GM18868 (cell line): ENCODE measurements at regions not wholly inside any gene's neighbourhood (a gene's known extent, or its start where the extent isn't known, plus 50 kb on each side); places are given as distances from the start of the nearest gene placed in this dataset.
"Not testable (repeated sequence)": the region's sequence is repeated elsewhere in the genome, so short reads cannot be mapped to it uniquely, and the experiment has no call there.

Experiments
- ATAC-seq: cut with Tn5 transposase; IDR thresholded peaks from one replicate; pipeline ENCODE4 v1.9.1; 2021; ENCODE audit warnings: mild to moderate bottlenecking, moderate library complexity; ENCODE audit not compliant: unreplicated experiment

- ATAC-seq, result not testable (repeated sequence)
These were observed 88.8 kb downstream of the KCNJ18 start for GRCh38 chr17:21780919-21781665.

DNA sequence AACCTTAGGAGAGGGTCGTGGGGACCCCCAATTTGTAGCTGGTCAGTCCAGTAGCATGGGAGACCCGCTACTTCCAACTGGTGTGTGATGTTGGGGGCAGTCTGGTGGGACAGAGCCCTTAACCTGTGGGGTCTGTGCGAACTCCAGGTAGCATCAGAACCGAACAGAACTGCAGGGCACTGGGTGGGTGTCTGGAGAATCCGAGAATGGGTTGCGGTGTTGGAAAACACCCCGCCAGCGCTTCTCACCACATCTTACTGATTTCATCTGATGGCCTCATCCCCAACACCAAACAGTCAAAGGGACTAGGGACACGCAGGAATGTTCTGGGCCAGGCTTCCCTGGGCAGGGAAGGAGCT lies 89.3 kb downstream of the KCNJ18 start:
- ATAC-seq, result not testable (repeated sequence)

DNA sequence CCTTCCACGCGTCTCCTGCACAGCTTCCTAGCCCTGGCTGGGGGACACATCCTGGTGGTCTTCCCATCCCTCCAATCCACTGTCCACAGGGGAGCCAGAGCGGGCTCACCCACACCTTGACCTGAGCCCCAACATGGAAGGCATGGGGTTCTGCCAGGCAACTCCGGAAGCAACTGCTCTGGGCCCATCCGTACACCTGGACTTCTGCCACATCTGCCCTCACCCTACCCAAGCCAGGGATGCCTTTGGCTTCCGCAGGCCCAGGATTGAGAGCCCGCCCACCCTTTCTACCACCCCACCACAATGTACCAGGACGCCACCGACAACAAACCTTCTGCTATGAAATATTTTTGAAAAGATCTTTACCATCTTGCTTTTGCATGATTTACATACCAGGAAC lies 89.8 kb downstream of the KCNJ18 start:
- ATAC-seq, result not testable (repeated sequence)

GRCh38 chr17:21782604-21783003 lies 90.3 kb downstream of the KCNJ18 start:
- ATAC-seq, result not testable (repeated sequence)

DNA sequence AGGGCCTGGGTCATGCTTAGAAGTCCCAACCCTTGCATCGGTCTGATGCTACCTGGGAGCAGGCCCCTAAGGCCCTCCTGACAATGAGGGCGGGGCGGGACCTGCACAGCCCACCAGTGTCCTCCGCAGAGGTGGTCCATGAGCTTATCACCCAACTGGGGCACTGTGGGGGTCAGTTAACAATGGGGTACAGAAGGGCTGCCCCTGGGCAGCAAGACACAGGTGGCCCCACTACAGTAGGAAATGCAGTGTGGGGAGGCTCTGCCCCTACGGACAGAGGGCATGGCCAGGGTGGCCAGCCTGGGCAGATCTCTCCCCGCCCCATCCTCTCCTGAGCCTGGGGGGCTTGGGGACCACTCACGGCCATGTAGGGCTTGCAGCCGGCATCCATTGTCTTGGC lies 90.7 kb downstream of the KCNJ18 start:
- ATAC-seq, result not testable (repeated sequence)

DNA sequence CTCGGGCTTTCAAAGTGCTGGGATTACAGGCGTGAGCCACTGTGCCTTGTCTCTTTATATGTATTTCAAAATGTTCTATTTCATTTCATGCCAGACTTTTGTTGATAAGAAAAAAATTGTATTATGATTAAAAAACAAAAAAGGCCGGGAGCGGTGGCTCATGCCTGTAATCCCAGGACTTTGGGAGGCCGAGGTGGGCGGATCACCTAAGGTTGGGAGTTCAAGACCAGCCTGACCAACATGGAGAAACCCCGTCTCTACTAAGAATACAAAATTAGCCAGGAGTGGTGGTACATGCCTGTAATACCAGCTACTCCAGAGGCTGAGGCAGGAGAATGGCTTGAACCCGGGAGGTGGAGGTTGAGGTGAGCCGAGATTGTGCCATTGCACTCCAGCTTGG lies 121.9 kb downstream of the KCNJ18 start:
- not testable (repeated sequence) for ATAC-seq

DNA sequence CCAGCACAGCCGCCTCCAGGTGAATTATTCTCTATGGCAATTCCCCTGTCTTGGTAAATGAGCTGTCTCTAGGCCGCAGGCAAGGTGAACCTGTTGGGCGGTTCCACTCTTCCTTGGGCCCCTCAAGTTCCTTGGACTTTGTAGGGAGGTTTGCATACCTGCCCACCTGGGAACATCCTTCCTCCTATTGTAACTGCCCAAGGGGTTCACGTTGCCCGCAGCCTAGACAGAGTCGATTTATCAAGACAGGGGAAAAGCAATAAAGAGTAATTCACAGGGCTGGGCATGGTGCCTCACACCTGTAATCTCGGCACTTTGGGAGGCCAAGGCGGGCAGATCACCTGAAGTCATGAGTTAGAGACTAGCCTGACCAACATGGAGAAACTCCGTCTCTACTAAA lies 122.5 kb downstream of the KCNJ18 start:
- ATAC-seq, result no peak

DNA sequence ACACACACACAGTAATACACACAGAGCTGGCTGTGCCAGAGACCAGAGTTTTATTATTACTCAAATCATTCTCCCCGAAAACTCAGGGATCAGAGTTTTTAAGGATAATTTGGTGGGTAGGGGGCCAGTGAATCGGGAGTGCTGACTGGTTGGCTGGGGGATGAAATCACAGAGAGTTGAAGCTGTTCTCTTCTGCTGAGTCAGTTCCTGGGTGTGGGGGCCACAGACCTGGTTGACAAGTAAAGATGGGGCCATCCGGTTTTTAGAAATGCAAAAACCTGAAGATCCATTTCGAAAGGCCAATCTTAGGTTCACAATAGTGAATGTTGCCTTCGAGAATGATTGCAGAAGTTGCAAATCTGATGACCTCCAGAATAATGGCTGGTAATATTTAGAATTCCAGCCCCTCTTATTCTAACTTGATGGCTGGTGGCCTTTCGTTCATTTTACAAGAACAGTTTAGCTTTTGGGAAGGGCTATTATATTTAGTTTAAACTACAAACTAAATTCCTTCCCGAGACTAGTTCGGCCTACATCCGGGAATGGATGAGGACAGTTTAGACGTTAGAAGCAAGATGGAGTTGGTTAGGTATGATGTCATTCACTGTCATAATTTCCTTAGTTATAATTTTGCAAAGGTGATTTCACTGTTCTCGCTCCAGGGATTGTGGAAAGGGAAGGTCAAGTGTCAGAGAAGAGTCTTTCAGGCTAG lies 123.2 kb downstream of the KCNJ18 start:
- no peak for ATAC-seq

GRCh38 chr17:21816592-21817567 lies 124.6 kb downstream of the KCNJ18 start:
- ATAC-seq, result no peak

DNA sequence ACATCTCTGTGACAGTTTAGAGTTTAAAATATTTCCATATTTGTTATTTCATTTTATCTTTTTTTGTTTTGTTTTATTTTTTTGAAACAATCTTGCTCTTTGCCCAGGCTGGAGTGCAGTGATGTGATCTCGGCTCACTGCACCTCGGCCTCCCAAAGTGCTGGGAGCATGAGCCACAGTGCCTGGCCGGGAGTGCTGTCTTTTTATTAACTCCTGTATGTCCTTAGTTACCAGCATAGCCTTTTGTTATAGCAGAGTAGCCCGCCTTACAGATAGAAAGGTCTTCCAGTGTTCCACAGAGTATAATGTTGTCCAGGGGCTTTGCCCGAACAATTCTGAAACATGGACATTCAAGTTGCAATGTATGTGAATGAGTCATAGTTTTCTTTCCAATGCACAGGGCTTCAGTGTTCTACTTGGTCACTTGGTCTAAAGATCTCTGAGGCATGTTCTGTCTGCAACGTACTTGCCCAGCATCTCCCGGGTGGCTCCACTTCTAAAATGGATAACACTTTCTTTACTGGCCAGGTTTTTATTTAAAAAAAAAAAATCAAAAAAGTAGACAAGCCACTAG lies 125.6 kb downstream of the KCNJ18 start:
- no peak for ATAC-seq

- ATAC-seq, result no peak
These were observed 130.8 kb downstream of the KCNJ18 start for GRCh38 chr17:21823090-21823489.

DNA sequence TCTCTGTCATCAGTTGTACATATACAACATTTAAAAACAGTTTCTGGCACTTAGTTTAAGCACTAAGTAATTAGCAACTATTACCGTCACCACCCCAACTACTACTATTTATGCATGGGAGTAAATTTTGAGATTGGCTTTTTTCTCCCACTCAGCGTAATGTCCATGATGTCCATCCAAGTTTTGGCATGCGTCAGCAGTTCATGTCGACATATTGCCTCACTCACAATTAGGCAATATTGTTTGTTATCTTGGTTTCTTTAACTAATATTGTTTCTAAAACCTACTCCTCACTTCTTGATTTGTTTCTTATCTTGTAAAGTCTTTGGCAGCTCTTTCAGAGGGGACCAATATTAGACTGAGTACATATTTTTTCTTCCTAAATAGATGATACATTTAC lies 131.3 kb downstream of the KCNJ18 start:
- ATAC-seq, result no peak

- no peak for ATAC-seq
These were observed 149.5 kb downstream of the KCNJ18 start for GRCh38 chr17:21841839-21842238.

DNA sequence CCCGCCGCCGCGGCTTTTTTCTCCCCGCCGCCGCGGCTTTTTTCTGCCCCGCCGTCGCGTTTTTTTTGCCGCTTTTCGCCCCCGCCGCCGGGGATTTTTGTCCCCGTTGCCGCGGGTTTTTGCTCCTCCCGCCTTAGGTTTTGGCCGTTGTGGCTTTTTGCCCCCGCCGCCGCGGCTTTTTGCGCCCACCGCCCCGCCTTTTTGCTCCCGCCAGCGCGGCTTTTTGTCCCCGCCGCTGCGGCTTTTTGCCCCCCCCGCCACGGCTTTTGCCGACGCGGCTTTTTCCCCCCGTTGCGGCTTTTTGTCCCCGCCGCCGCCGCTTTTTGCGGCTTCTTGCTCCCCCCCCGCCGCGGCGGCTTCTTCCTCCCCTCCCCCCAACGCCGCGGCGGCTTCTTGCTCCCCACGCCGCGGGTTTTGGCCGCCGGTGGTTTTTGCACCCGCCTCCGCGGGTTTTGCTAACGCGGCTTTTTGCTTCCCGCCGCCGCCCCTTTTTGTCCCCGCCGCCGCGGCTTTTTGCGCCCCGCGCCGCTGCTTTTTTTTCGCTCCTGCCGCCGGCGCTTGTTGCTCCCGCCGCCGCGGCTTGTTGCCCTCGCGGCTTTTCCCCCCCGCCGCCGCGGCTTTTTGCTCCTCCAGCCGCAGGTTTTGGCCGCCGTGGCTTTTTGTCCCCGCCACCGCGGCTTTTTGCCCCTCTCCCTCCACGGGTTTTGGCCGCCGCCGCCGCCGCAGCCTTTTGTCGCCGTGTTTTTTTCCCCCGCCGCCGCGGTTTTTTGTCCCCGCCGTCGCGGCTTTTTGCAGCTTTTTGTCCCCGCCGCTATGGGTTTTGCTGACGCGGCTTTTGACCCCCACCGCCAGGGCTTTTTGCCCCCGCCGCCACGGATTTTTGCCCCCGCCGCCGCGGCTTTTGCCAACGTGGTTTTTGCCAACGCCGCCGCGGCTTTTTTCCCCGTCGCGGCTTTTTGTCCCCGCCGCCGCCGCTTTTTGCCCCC lies 150.3 kb downstream of the KCNJ18 start:
- ATAC-seq, result no peak

DNA sequence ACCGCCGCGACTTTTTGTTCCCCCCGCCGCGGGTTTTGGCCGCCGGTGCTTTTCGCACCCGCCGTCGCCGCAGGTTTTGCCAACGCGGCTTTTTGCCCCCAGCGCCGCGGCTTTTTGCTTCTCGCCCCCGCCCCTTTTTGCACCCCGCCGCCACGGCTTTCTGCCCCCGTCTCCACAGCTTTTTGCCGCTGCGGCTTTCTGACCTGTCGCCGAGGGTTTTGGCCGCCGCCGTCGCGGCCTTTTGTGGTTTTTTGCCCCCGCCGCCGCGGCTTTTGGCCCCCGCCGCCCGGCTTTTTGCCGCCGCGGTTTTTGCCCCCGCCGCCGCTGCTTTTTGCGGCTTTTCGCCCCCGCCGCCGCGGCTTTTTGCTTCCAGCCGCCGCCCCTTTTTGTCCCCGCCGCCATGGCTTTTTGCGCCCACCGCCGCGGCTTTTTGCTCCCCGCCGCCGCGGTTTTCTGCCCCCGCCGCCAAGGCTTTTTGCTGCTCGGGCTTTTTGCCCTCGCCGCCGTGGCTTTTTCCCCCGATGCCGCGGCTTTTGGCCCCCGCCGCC lies 151.1 kb downstream of the KCNJ18 start:
- no peak for ATAC-seq

- ATAC-seq, result no peak
These were observed 151.7 kb downstream of the KCNJ18 start for GRCh38 chr17:21843951-21844590.

DNA sequence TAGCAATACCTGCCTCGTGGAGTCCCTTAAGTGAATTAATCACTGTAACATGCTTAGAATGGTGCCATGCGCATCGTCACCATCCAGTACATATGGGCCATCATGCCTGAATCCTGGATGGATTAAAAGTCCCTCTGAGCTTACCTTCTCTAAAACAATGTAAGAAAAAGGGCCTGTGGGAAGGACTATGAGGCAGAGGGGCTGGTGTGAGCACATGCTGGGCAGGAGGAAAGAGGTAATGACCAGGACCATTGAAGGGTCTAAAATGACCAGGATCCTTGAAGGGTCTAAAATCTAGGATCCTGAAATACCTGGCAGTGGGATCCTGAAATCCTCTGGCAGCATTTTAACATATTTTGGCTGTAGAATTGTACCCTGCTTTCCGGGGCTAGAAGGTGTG lies 156.2 kb downstream of the KCNJ18 start:
- not testable (repeated sequence) for ATAC-seq

DNA sequence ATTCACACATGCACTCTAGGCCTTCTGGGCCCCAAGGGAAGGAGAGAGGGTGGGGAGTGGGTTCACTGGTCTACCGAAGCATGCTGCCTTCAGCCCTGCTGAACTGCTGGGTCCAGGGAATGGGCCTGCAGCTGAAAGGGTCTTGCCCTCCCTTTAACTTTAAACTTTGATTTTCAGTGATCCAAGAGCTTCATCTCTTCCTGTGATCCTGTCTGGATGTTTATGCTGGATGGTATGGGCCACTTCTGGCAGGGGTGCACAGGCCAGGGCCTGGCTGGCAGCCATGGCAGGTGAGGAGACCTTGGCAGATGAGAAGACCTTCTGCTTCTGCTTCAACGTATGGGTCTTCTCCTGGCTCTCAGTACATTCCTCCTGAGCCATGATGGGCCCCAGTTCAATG lies 156.7 kb downstream of the KCNJ18 start:
- ATAC-seq, result not testable (repeated sequence)

- ATAC-seq, result not testable (repeated sequence)
These were observed 158.3 kb downstream of the KCNJ18 start for GRCh38 chr17:21850614-21851013.
